GM18520 (cell line): ENCODE measurements at regions not wholly inside any gene's neighbourhood (a gene's known extent, or its start where the extent isn't known, plus 50 kb on each side); places are given as distances from the start of the nearest gene placed in this dataset.

Experiments
- ATAC-seq: cut with Tn5 transposase; IDR thresholded peaks from one replicate; pipeline ENCODE4 v1.9.1; 2021; ENCODE audit not compliant: unreplicated experiment

- ATAC-seq: no peak
Measured at GRCh38 chr4:13316354-13316753, 167.8 kb downstream of the RAB28 start.

GRCh38 chr4:13313856-13314255 is 170.3 kb downstream of the RAB28 start:
- no peak for ATAC-seq

GRCh38 chr4:13312264-13312663 is 171.9 kb downstream of the RAB28 start:
- ATAC-seq: no peak

DNA sequence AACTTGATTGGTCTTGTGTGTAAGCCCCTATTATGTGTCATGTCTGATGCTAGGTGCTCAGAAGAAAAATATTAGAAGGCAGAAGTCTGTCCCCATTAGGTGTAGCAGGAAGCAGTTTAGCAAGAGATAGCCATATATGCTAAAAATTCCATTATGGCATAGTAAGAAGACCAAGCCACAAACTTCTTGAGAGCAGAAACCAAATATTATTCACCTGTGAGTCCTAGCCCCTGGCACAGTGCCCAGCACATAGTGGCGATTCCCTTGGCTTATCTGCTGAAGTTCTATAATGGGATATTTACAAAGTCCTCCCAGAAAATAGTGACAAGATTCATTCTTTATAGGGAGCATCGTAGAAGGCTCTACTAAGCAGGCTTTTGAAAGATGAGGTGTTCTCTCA is 174.4 kb downstream of the RAB28 start:
- no peak for ATAC-seq

GRCh38 chr4:13306356-13306755 is 177.8 kb downstream of the RAB28 start:
- no peak for ATAC-seq

DNA sequence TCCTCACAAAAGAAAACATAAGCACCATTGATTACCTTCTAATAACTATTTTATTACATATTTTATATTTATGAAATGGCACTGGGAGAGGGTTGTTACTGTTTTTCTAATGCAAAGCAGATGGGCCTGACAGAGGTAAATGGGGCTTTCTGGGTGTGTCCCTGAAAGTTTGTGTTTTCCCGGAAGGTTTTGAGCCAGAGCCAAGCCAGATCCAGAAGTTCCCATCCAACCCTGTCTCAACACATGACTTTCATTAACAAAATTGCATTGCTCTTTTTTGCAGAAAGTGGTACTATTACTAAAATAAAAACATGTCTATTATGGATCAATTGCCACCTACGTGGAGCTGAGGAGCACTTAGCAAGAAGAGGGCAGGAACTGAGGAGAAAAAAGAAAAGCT is 181.3 kb downstream of the RAB28 start:
- no peak for ATAC-seq

DNA sequence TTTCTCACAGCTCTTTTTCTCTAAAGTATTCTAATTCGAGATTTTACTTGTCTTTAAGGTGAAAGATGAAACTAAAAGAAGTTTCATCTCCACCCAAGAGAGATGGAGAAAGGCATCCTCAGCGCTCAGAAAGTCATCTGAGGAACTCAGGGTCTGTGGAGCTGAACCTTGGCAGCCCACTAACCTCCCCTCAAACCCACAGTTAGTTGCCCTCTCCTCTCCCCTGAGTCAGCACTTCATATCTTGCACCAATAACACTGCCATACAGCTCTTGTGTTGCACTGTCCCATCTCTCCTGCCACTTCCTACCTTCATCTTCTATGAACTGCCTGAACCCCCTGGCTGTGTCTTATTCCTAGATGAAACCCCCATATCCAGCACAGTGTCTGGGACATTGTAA is 184.8 kb downstream of the RAB28 start:
- no peak for ATAC-seq

- no peak for ATAC-seq
Measured at GRCh38 chr4:13298655-13299054, 185.5 kb downstream of the RAB28 start.

DNA sequence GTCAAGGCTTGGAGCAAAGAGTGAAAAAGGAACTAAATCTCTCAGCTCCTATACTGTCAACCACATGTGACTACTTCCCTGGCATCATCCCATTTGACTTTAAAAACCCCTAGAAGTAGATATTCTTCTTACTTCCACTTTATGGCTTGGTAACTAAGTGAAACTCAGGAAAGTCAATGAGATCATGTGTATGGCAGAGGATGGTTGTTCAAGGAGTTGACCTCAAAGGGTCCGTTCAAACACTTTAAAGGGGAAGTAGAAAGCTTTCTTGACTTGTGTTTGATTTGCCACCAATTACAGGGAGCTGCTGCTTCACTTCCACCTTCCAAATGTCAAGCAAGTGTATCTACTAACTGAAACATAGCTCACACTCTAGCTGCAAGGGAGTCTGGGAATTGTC is 187.2 kb downstream of the RAB28 start:
- ATAC-seq: no peak

DNA sequence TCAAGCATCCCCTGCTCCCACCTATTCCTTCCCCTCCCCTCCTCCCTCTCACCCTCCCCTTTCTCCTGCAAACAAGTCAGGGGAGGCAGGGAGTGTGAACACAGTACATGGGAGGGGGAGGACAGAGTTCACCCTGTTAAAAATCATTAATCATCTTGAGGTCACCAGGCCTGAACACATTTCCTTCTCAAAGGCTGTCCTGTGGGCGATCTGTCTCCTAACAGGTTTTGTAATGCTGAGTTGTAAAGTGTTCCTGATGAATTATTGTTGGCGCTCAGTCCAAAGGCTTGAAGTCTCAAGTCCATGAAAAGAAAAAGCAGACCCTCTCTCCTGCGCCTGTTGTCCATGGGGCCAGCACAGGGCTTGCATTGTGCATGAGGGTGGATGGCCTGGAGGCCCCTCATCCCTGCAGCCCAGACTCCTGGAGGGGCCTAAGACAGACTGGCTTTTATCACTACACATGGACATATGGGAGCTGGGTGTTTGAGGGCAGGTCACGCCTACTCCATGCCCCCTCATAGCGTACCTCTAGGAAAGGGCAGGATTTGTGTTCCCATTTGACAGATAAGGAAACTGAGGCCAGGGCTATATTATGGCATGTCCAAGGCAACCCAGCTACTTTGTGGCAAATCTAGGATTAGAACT is 189.1 kb downstream of the RAB28 start:
- ATAC-seq: no peak

DNA sequence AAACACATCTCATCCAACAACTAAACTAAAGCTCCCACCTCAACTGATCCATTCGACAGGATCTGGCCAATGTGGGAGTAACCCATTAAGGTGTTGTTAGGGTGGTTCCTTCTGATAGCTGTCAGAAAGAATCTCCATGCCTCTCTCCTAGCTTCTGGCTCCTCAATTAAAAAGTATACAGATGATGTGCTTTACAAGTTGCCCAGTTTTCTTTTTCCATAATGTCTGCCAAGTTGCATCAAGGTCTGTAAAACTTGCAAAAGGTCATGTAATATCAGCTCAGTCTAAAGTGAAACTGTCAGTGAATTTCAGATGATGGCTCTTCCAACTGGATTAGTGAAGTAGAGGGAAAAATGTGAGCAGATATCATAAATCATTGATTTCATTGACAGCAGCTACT is 191.8 kb downstream of the RAB28 start:
- ATAC-seq: no peak

- ATAC-seq: no peak
Measured at GRCh38 chr4:13289391-13289790, 194.7 kb downstream of the RAB28 start.

DNA sequence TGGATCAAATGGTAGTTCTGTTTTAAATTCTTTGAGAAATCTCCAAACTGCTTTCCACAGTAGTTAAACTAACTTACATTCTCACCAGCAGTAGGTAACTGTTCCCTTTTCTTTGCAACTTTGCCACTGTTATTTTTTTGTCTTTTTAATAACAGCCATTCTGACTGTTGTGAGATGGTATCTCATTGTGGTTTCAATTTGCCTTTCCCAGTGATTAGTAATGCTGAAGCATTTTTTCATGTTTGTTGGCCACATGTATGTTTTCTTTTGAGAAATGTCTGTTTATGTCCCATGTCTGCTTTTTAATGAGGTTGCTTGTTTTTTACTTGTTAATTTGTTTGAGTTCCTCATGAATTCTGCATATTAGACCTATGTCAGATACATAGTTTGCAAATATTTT is 198.8 kb downstream of the RAB28 start:
- ATAC-seq: no peak

GRCh38 chr4:13284932-13285331 is 199.2 kb downstream of the RAB28 start:
- no peak for ATAC-seq

DNA sequence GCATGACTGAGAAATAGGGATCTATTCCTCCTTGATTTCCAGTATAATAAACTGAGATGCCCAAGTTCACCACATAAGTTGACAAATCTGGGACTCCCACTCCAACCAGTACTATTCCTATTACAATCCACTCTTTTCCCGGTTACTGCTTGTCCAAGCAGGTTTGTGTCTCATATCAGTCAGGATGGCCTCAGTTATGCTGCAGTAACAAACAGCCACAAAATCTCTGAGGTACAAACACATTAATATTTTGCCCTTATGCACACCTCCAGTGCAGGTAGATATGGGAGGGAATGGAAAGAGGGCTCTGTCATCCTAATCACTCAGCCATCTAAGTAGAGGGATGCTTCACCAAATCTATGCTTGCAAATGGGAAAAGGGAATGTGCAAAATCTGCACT is 207.8 kb downstream of the RAB28 start:
- ATAC-seq: no peak

DNA sequence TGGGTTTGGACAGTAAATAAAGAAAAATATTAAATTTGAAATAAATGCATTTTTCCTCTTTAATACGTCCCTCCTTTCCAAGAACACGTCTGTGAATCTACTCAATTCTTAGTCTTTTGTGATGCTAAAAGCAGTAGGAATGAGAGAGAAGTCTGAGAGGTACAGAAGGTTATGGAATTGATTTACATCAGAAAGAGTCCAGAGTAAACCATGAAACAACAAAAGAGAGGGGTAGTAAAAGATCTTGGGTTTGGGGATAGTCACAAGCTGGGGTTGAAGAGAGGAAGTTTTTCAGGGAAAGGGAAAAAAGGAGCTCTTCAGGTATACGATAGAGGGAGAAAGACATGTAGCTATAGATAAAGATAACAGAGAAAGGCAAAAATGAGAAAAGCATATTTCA is 215.4 kb downstream of the RAB28 start:
- ATAC-seq: no peak

- ATAC-seq: no peak
Measured at GRCh38 chr4:13268165-13268564, 216.0 kb downstream of the RAB28 start.

DNA sequence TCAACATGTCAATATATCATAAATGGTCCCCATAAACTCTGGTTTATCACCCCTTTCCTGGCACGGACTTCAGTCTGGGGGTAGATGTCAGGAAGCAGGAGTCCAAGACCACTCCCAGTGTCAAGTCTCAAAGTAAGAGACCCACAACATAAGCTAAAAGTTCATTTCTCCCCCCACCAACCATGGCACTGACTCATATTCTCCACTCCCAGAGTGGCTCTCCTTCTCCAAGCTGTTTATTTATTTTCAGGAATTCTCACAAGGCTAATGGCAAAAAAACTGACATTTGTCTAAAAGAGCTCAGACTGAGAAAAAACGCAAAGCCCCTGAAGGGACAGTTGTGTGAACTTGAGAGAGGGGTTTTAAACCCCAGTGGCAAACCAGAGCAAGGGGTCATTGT is 217.0 kb downstream of the RAB28 start:
- ATAC-seq: no peak

GRCh38 chr4:13266687-13267086 is 217.5 kb downstream of the RAB28 start:
- ATAC-seq: no peak

DNA sequence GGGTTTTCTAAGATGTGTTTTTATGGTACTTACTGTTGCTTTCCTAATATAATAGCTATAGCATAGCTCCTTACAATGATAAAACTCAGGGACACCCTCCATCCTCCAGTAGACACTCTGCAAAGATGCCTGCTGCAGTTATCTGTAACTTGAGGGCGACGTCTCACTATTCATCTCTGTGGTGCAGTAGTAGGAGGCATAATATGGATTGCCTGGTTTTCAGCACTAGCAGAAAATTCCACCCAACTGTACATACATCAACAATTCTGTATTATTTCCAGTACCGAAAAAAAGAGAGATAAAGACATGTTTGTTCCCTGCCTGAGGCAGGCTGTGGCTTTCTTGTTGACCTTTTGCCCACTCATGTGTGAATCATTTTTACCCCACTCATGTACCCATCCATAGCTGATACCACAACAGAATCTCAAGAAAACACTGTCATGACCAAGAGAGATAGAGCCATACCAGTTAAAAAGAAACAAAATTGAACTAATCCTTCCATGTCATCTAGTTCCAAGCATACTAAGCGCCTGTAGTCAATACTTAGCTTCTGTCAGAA is 220.1 kb downstream of the RAB28 start:
- no peak for ATAC-seq

GRCh38 chr4:13262816-13263215 is 221.3 kb downstream of the RAB28 start:
- no peak for ATAC-seq

DNA sequence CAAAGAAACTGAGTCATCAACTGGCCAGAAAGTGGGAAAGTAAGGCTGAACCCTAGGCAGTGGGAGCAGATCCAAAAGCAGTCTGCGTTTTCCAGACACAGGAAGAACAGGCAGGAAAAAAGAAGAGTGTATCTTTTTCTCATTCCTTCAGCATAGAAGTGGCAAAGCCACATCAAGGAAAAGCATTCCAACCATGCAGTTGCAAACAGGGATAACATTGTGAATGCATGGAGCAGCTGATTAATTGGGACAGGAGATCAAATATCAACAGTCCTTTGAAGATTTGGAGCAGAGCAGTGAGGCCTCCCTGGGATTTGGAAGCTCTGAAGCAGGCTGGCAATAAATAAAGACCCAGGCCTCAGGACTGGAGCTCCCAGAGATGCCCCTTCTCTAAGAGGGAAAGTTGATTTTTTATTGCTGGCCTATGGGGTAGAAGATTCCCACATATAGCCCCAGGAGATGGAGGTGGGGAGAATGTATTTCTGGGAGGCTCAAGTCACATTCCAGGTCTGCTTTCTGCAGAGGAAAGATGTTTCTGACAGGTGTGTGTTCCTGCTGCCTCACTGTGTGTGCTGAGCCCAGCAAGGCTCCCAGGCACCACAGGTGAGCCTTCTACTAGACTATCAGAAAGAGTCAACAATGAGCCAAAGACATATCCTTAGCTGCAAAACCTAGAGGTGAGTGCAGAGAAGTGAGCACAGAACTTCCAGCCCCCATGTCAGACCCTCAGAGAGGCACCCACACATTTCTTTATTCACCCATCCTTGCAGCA is 222.5 kb downstream of the RAB28 start:
- ATAC-seq: no peak

GRCh38 chr4:13260513-13260912 is 223.6 kb downstream of the RAB28 start:
- ATAC-seq: no peak
